C4-2B (cell line): ENCODE measurements at regions not wholly inside any gene's neighbourhood (a gene's known extent, or its start where the extent isn't known, plus 50 kb on each side); places are given as distances from the start of the nearest gene placed in this dataset.

ENCODE experiments used
- CTCF ChIP-seq: fragments of 450-650 bp; conservative IDR thresholded peaks from 2 replicates; pipeline ENCODE4 v1.5.1; 2017; ENCODE audit warnings: mild to moderate bottlenecking
- ZFX ChIP-seq: fragments of 450-650 bp; IDR thresholded peaks from 2 replicates; pipeline ENCODE4 v1.6.1; 2017

GRCh38 chr21:25341981-25342380 lies 265.3 kb downstream of the MRPL39 start:
- no peak for TF ChIP-seq CTCF
- TF ChIP-seq ZFX = no peak
